ENCODE measurements at regions not wholly inside any gene's neighbourhood (a gene's known extent, or its start where the extent isn't known, plus 50 kb on each side); places are given as distances from the start of the nearest gene placed in this dataset.
A peak's percentile ranks its signal among the peaks of the same experiment; 100 is the strongest.

GRCh38 chr17:77464988-77465357 lies 324.2 kb downstream of the SEC14L1 start (continued):
- TF ChIP-seq PRDM15 (CRISPR knock-in tag; IDR thresholded peaks at IDR 0.05): no peak
- TF ChIP-seq ELF4 (CRISPR knock-in tag; IDR thresholded peaks at IDR 0.05; ENCODE audit: low read depth): no peak
- no peak for TF ChIP-seq FOXP1 (CRISPR knock-in tag; IDR thresholded peaks at IDR 0.05; ENCODE audit: borderline replicate concordance)
- no peak for TF ChIP-seq ZNF317 (CRISPR knock-in tag; IDR thresholded peaks at IDR 0.05; ENCODE audit: borderline replicate concordance, low read depth)
- TF ChIP-seq CTCF (IDR thresholded peaks at IDR 0.05): no peak

GRCh38 chr17:77465358-77466041 lies 324.7 kb downstream of the SEC14L1 start:
- H3K4me3 Mint-ChIP-seq: peak overlapping the region; percentile 54
- H3K27ac Mint-ChIP-seq: peak overlapping the region; percentile 100
- TF ChIP-seq TEAD4 (CRISPR knock-in tag; IDR thresholded peaks at IDR 0.05): no peak
- no peak for TF ChIP-seq ZBTB21 (CRISPR knock-in tag; IDR thresholded peaks at IDR 0.05; ENCODE audit: borderline replicate concordance)
- no peak for TF ChIP-seq RELA (CRISPR knock-in tag; IDR thresholded peaks at IDR 0.05; ENCODE audit: borderline replicate concordance)
- TF ChIP-seq CREM (CRISPR knock-in tag; IDR thresholded peaks at IDR 0.05): no peak
- TF ChIP-seq HMGA2 (CRISPR knock-in tag; IDR thresholded peaks at IDR 0.05): no peak
- TF ChIP-seq CREB1 (CRISPR knock-in tag; IDR thresholded peaks at IDR 0.05): no peak
- no peak for TF ChIP-seq NFATC4 (CRISPR knock-in tag; IDR thresholded peaks at IDR 0.05)
- TF ChIP-seq HMGXB4 (CRISPR knock-in tag; IDR thresholded peaks at IDR 0.05): no peak
- TF ChIP-seq ZBTB43 (CRISPR knock-in tag; IDR thresholded peaks at IDR 0.05): no peak
- no peak for TF ChIP-seq ATF3 (CRISPR knock-in tag; conservative IDR thresholded peaks at IDR 0.05)
- TF ChIP-seq PRRX2 (CRISPR knock-in tag; IDR thresholded peaks at IDR 0.05): no peak
- TF ChIP-seq ESRRA (CRISPR knock-in tag; IDR thresholded peaks at IDR 0.05; ENCODE audit: borderline replicate concordance): no peak
- no peak for TF ChIP-seq SMAD3 (CRISPR knock-in tag; IDR thresholded peaks at IDR 0.05; ENCODE audit: borderline replicate concordance)
- CTCF ChIA-PET: interaction anchor here (0.6 to 2.5 kb wide), 8 partner anchors 11 to 66 kb away, joined by 3 to 36 read pairs (median 3); no protein-coding TSS in a partner anchor
- ATAC-seq (peak; percentile 29), DNase-seq (ENCODE audit: low spot score) (no peak)
- POLR2A ChIA-PET: interaction anchor here (0.6 to 1.8 kb wide), 9 partner anchors 9 to 1082 kb away, joined by 3 to 14 read pairs (median 3); no protein-coding TSS in a partner anchor
- H3K36me3 Mint-ChIP-seq: peaks cover 24% of the 10 kb centered on the region
- peaks cover 5% of the 10 kb centered on the region for H3K9me3 Mint-ChIP-seq
- H3K27me3 Mint-ChIP-seq (ENCODE audit: low read depth): no peaks in the 10 kb centered on the region
- H3K4me1 Mint-ChIP-seq: peaks cover 68% of the 10 kb centered on the region

Data from WTC11 (cell line).